ENCODE measurements at regions not wholly inside any gene's neighbourhood (a gene's known extent, or its start where the extent isn't known, plus 50 kb on each side); places are given as distances from the start of the nearest gene placed in this dataset.

GRCh38 chr15:27679203-27679602 lies 419.9 kb downstream of the OCA2 start:
- TF ChIP-seq CTCF (tag by site-specific recombination; IDR thresholded peaks at IDR 0.05) (no peak), ZBTB1 (tag by site-specific recombination; IDR thresholded peaks at IDR 0.05) (no peak), PBX3 (CRISPR knock-in tag; IDR thresholded peaks at IDR 0.05) (no peak)

All from HEK293 (cell line).